SH-SY5Y (cell line): ENCODE measurements at regions not wholly inside any gene's neighbourhood (a gene's known extent, or its start where the extent isn't known, plus 50 kb on each side); places are given as distances from the start of the nearest gene placed in this dataset.

Experiments
- GATA2 ChIP-seq: IDR thresholded peaks from 2 replicates; pipeline ENCODE4 v1.6.1; 2011; ENCODE audit warnings: mild to moderate bottlenecking, low read depth, low read length
- GATA3 ChIP-seq: IDR thresholded peaks from 2 replicates; pipeline ENCODE4 v1.6.1; 2011; ENCODE audit warnings: low read depth, mild to moderate bottlenecking, low read length, moderate library complexity

- TF ChIP-seq GATA3, result no peak
- TF ChIP-seq GATA2, result no peak
Measured at GRCh38 chr5:167777746-167778145, 513.7 kb upstream of the WWC1 start.
